Stimulated activated CD4-positive, alpha-beta T cell treated with anti-CD3 and anti-CD28 coated beads, Interleukin-4, amount 100 ng/mL, for 48 hours (primary cell): ENCODE measurements at regions not wholly inside any gene's neighbourhood (a gene's known extent, or its start where the extent isn't known, plus 50 kb on each side); places are given as distances from the start of the nearest gene placed in this dataset.

Source experiments
- DNase-seq, 2 donors: peaks; one replicate each; pipeline ENCODE4 v3.0.0-alpha.2; 2020; ENCODE audit warnings: low read depth in 2 of 2

GRCh38 chr15:100735129-100736053, 133.0 kb downstream of the ASB7 start:
- no peak for DNase-seq

DNA sequence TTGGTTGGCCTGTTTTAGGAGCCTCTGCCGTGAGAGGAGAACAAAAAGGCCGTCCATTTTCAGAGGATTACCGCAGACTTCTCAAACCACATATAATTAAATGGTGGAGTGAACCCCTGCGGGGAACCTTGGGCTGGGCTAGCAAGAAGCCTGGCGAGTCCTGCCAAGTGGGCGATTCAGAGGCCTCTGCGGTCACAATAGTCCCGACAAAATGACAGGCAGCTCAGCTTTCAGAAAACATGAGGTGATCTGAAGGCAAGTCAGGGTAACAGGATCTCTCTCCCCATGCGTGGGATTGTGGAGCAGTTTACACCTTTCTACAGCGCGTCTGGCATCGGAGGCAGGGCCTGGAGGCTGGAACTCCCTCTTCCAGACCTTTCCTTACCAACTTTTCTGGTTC, 134.8 kb downstream of the ASB7 start:
- no peak for DNase-seq

- no peak for DNase-seq
Measured at GRCh38 chr15:100738614-100739013, 136.2 kb downstream of the ASB7 start.

DNA sequence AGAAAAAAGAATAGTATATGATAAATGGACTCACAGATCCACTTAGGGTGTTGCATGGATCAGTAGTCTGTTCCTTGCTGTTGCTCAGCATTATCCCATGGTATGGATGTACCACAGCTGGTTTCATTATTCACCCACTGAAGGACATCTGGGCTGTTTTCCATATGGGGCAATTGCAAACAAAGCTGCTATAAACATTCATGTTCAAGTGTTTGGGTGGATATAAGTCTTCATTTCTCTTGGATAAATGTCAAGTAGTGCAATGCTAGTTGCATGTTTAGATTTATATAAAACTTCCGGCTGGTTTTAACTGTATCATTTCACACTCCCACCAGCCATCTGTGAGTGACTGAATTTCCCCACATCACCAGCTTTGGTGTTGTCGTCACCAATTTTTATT, 137.7 kb downstream of the ASB7 start:
- no peak for DNase-seq

GRCh38 chr15:100751585-100751984, 128.0 kb upstream of the ALDH1A3 start:
- DNase-seq, result no peak

DNA sequence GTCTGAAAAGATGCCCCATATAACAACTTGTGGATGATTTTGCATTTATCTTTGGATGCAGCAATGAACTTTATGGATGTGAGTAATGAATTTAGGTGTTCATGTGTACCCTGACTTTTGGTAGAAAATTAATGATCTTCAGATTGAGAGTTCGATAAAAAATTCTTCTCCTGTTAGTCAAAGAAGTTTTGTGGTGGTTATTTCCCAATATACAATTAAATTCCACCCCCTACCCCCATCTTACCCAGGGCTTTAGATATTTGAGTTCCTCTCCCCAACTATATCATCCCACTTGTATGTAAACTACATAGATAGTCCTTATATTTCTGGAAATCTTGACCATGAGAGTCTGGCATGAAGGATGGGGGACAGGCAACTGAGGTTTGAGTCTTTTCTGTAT, 126.1 kb upstream of the ALDH1A3 start:
- DNase-seq, result no peak

DNA sequence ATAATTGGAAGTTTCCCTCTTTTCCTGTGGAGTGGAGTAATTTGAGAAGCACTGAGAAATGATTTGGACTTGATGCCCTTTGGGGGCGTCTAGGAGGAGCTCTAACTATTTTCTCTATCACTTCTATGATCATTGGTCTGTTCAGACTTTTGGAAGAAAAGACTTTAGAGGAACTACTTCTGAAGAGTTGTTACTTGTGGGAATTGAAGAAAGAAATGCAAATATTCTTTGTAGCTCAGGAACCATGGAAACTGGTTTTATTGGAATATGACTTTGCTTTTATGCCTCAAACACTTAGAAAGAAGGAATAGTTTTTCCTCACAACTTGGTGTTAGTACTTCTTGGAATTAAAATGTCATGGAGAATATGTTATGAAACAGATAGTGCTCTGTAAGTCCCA, 122.0 kb upstream of the ALDH1A3 start:
- no peak for DNase-seq

GRCh38 chr15:100758555-100758954, 121.1 kb upstream of the ALDH1A3 start:
- DNase-seq, result no peak

GRCh38 chr15:100759106-100759505, 120.5 kb upstream of the ALDH1A3 start:
- DNase-seq, result no peak

DNA sequence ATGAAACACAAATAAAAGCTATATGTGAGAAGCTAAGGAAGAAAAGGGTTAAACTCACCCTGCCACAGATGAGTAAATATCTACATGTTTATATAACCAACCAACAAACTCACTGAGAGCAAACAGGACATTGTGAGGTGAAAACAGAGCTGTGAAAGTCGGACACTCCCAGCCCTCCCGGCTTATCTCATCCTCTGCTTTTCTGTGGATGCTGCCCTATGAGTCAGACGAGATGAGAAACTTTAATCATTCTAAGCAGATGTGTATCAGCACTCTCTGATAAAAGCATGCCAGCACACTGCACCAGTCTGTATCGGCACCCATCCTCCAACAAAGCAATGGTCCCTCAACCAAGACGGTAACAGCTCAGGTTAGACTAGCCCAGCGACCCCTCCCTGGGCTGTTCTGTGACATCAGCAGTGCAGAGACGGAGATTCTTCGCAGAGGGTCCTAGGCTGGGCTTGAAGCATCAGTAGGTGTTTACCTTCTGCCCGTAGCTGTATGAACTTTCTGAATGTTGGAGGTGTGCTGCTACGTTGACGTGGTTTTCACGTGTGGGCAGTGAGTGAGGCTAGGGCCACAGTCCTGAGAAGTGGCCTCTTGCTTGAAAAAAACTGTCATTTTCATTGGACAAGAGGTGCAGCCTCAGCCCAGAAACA, 119.8 kb upstream of the ALDH1A3 start:
- no peak for DNase-seq

DNA sequence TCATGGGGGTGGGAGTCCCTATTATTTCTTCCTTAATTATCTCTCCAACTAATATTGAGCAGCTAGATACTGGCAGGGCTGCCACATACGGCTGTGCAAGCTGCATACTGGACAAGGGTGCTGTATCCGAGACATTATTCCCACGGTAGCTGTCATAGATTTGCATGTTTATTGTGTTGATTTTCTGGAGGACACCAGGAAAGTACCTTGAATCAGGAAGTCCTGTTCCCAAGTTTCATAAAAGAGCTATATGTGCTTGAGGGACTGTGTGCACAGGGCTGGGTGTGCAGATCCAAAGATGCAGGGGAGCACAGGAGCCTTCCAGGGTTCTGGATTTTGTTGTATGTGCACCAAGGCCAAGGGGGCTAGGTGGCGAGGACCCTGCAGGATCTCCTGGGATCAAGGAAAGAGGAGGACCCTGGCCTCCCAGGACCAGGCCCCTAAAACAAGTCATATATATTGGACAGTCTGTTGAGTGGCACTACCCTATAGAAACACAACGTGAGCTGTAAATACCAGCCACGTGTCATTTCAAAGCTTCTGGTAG, 119.2 kb upstream of the ALDH1A3 start:
- no peak for DNase-seq

- no peak for DNase-seq
Measured at GRCh38 chr15:100761290-100761935, 118.2 kb upstream of the ALDH1A3 start.

DNA sequence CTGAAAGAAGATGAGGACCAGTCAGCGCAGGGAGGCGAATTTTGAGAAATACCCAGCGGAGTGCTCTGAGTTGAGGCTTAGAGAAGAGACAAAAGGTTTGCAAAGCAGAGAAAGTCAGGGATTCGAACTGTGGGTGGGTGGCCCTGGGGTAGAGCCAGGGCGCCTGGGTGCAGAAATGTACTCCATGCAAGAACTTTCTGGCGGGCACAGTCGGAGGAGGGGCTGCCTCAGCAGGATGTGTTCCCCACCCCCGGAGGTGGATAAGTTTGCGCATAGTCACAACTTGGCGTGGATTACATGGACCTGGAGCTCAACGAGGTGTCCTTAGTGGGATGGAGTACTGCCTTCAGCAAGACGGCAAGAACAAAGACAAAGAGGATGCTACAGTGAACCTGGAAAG, 117.3 kb upstream of the ALDH1A3 start:
- no peak for DNase-seq

DNA sequence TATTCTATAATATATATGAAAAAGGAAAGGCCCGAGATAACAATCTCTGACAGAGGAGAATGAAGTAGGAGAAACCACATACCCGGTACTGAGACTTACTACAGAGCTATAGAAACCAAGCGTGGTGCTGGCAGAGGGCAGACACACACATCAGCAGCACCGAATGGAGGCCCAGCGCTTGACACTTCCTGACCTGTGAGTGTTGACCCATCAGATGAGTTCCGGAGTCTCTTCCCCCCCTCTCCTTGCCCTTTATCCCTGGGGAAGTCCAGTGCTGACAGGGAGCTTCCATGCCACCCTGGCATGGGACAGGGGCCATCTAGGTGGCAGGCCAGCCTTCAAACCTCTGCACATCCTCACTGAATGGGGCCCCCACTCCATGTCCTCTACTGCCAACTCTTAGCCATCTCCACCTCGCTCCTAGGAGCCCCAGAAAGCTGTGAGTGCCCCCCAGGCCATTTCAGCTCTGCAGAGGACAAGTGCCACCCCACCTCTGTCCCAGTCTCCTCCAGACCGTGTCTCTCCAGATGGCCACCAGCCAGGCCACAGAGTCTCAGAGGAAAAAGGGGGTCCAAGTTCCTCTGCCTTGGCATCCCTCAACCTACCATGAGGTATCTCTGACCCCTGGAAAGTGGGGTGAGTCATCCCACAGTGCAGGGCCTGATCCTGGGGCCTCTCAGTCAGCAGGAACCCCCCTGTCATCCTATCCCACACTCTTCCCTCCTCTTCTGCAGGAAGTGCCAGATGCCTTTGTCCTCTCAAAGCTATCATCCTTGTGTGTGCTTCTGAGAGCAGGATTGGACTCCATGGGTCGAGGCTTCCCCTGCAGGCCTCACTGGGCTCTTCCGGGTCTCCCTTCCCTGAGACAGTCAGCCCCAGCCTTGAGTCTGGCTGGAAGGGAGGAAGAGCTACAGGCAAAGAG, 116.5 kb upstream of the ALDH1A3 start:
- DNase-seq, result no peak

DNA sequence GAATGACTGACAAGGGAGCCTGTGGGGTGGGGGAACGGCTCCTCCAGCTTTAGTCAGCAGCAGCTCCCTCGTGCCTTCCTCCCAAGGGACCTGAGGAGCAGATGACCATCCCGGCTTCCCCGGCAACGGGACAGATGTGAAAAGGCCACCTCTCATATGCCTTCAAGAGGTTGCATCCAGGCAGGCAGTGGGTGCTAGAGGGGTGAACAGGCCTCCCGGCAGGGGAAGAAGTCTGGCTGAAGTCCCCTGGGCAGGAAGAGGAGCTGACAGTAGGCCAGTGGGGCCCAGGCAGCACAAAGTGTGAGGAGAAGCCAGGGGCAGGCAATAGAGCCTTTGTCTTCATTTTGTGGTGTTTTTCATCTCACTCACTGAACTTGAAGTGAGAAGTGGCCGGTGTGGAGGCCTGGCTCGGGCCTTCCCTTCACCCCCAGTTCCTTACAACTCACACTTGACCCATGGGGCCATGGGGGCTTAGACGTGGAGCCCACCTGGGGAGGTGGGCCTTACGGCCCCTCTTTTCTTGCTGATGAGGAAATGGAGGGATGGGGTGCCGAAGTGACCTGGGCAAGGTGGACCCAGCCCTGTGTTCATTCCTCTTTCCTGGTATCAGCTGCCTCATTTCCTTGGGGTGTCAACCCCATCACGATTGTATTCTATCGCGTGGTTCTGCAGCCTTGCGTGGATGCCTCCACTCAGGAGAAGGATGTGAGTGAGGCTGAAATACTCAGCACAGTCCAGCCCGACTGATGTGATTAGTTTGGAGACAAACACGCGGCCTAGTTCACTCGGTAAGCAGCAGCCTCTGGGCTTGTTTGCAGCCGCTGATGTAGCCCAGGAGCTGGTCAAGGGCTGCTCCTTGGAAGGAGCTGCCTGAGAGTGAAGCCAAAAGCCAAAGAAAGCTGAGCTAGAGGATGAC, 115.5 kb upstream of the ALDH1A3 start:
- no peak for DNase-seq

DNA sequence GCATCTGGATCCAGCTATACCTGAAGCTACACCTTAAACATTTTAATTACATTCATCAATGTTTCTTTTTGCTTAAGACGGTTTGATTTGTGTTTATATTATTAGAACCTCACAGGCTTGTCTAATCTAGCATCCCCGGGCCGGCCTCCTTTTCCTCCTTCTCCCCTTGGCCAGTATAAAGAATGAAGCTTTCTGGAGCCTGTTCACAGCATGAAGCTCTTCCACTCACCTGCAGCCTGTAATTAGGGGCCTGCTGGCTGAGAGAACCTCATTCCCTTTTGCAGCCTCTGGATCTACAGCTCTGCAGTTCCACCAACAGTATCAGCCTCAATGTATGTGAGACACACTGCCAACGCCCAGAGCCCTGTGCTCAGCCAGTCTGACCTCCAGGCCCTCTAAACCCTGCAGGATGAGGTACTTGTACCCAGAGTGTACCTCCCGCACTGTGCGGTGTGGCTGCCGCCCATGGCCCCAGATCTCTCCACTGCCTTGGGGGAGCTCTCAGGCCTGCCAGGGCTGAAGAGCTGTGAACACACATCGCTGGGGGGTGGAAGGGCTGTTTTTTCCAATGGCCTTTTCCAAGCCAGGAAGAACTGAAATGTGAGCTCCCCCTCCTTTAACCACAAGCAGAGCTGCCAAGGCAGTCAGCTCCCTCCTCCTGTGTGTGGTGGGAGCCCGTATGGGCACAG, 114.7 kb upstream of the ALDH1A3 start:
- DNase-seq, result no peak

- no peak for DNase-seq
Measured at GRCh38 chr15:100765467-100766241, 114.0 kb upstream of the ALDH1A3 start.

DNA sequence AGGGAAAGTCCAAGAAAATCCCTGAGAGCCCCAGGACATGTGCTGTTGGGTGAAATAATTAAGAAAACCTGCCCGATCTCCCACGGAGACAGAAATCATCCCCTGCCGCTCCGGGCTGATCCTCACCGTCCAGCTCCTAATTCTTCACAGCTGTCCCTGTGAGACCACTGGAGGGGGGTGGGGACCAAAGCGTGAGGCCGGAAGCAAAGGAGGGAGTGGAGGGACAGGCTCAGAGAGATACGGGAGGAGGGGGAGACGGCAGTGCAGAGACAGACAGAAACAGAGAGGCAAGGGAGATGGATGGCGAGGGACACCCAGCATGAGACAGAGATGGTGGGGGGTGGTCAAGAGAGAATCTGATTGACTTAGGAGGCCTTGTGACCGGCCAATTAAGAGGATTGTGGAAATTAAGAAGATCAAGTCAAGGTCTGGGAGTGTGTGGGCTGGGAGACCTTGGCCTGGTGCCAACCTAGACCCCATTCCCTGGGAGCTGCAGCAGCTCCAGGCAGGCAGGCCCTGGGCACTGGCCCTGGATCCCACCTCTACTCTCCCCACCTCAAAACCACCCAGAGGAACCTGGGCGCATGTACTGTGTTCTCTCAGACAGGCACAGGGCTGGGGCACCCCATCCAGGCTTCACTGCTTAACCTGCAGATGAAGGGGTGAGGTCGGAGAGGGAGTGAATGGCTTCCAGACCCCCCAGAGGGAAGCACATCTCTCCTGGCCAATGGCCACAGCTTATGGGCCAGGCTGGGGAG, 113.2 kb upstream of the ALDH1A3 start:
- no peak for DNase-seq
